ENCODE measurements at regions not wholly inside any gene's neighbourhood (a gene's known extent, or its start where the extent isn't known, plus 50 kb on each side); places are given as distances from the start of the nearest gene placed in this dataset.

- no peak for DNase-seq (ENCODE audit: low read depth in 2 of 2)
Observed at GRCh38 chr11:115665175-115665821, 161.1 kb upstream of the CADM1 start.

DNA sequence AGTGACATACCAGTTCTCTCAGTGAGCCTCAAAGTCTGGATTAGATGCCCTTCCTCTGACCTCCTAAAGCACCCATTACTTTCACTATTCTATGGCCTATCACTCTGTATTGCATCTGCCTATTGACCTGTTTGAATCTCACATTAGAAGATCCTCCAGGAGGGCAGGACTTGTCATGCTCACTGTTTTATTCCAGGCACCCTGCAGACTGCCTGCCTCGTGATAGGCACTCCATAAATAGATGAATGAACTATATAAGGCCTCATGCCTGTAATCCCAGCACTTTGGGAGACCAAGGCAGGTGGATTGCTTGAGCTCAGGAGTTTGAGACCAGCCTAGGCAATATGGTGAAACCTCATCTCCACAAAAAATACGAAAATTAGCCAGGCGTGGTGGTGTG, 160.1 kb upstream of the CADM1 start:
- DNase-seq (ENCODE audit: low read depth in 2 of 2): no peak

DNA sequence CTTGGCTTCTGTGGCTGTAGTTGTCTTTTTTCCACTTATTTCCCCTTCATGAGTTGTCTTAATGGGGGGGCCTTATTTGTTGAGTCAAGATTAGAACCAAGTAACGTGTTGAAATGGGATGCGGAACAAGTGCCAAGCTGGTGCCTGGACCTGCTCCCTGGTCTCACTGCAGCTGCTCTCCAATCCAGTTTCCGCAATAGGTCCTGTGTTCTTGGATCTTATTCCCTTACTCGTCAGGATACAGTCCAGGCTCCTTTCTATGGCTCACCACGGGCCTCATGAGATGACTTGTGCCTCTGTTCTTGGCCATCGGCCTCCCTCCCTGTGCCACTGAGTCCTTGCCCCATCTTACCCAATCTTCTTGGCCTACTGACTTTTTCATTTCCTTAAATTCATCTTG, 159.6 kb upstream of the CADM1 start:
- no peak for DNase-seq (ENCODE audit: low read depth in 2 of 2)

- DNase-seq (ENCODE audit: low read depth in 2 of 2): no peak
Observed at GRCh38 chr11:115660030-115660805, 156.0 kb upstream of the CADM1 start.

GRCh38 chr11:115659061-115659963, 155.1 kb upstream of the CADM1 start:
- no peak for DNase-seq (ENCODE audit: low read depth in 2 of 2)

DNA sequence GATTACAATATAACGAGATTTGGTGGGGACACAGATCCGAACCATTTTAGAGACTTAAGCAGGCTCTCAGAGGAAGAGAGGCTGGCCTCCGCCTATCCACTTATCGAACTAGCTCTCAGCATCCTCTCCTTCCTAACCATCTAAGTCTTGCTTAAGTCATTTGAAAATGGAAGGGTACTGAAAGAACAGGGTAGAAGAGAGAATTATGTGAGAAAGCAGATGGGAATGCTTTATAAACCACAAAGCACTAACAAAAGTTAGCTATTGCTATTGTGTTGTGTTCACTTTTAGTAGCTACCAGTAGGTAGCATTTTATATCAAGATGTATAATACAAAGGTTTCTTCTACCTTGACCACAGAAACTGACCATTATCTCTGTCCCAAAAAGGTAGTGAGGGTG, 153.4 kb upstream of the CADM1 start:
- no peak for DNase-seq (ENCODE audit: low read depth in 2 of 2)

DNA sequence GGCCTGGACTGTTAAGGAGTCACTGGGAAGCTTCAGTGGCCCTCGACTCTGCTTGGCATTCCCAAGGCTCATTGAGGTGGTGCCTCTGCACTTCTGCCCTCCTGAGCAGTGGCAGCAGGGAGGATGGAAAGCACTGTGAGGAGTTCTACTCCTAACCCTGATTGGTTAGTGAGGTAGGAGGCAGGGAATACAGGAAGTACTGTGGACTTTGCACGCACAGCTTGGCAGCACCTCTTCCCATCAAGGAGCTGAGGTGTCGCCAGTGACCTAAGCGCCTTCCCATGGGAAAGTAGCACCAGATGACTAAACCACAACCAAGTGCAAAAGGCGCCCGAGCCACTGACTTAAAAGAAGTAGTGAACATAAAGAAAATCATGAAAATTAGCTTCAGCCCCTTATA, 152.5 kb upstream of the CADM1 start:
- no peak for DNase-seq (ENCODE audit: low read depth in 2 of 2)

GRCh38 chr11:115656041-115656440, 151.8 kb upstream of the CADM1 start:
- no peak for DNase-seq (ENCODE audit: low read depth in 2 of 2)

- DNase-seq (ENCODE audit: low read depth in 2 of 2): no peak
Observed at GRCh38 chr11:115654792-115655191, 150.6 kb upstream of the CADM1 start.

- no peak for DNase-seq (ENCODE audit: low read depth in 2 of 2)
Observed at GRCh38 chr11:115653926-115654325, 149.7 kb upstream of the CADM1 start.

DNA sequence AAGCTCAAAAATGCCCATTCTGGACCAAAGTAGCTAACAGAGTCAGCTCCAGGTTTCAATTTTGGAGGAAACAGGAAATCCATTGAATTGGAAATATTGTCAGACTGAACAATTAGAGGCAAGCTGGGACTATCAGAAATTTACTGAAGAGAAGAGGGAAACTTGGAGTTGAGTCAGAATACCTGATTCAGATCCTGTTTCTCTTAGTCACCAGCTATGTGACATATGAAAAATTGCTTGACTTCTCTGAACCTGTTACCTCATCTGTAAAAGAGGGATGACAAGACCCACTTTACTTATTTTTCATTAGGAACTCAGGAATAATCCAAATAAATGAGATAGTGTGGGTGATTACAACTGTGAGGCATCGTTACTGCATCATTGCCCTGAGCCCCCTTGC, 148.9 kb upstream of the CADM1 start:
- no peak for DNase-seq (ENCODE audit: low read depth in 2 of 2)

DNA sequence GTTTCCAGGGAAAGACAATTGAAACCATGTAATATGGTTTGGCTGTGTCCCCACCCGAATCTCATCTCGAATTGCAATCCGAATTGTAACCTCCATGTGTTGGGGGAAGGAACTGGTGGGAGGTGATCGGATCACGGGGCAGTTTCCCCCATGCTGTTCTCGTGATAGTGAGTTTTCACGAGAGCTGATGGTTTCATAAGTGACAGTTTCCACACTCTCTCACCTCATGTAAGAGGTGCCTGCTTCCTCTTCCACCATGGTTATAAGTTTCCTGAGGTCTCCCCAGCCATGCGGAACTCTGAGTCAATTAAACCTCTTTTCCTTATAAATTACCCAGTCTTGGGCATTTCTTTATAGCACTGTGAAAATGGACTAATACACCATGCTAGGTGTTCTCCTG, 148.3 kb upstream of the CADM1 start:
- DNase-seq (ENCODE audit: low read depth in 2 of 2): no peak

DNA sequence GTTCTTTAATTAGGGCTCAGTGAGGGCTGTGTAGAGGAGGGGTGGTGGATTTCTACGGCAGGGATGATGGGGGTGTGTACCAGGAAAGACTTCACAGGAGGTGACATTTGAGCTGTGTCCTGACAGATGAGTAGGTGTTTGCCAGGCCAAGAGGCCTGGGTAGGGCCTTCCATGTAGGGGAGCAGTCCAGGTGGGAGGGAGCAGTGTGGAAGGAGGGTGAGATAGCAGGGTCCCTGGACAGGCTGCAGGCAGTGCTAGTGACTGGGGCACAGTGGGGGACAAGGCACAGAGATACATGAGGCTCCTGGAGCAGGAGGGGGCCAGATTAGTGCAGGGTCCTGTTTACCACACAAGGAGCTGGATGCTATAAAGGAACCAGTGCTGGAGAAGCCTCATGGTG, 147.9 kb upstream of the CADM1 start:
- no peak for DNase-seq (ENCODE audit: low read depth in 2 of 2)

DNA sequence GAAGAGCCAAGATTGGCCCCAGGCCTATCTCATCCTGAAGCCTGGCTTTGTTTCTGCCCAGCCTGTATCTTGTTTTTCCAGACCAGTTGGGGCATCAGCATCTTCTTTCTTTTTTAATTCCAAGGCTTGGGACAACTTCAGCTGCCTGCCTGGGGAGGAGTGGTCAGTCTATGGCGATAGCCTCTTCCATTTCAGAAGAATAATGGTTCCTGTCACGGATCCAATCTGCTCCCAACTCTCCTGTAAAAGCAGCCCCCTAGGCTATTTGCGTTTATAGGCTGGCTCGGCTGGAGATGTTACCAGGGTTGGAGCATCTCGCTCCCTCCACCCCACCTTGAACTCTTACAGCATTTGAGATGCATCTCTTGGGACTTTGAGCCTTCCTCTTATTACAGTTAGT, 145.2 kb upstream of the CADM1 start:
- DNase-seq (ENCODE audit: low read depth in 2 of 2): no peak

DNA sequence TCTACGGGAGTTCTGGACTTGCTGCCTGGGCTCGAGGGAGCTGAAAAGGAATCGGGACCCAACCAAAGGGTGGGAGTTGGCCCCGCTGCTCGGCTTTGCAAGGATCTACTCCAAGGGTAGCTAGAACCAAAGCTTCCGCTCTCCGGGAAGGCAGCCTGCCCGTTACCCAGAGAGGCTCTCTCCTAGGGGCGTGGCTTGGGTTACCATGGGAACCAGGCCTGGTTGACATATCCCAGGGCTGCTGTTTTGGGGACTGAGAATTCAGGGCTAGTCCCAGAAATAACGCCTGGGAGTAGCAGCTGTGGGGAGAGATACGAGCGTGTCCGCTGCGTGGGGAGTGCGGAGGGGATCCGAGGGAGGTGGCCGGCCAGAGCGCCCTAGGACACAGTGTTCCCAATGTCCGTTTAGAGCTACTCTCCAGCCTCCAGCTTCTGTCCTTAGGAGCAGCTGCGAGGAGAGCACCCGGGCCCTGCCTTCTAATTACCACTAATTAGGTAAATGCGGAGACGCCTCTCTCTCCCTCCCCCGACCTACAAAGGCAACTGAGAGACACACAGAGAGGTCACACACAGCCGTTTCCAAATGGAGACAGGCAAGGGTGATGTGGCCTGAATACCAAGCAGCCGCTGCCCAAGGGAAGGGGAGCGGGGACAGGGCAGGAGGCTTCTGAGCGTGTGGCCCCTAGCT, 141.6 kb upstream of the CADM1 start:
- no peak for DNase-seq (ENCODE audit: low read depth in 2 of 2)

DNA sequence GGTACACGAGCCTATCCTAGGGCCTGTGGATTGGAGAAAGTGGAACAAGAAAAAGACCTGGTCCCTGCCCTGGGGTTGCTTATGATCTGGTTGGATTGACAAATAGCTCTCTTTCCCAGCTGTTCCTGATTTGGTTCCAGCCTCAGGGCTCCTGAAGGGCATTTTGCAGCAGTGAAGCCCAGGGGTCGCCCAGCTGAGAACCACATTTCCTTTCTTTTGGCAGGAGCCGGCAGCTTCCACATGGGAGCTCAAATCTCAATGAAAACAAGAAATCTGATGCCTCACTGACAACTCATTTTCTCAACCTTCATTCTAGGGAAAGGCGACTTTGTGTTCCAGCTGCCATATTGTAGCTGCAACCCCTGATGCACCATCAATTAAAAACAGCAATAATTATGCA, 140.6 kb upstream of the CADM1 start:
- DNase-seq (ENCODE audit: low read depth in 2 of 2): no peak

DNA sequence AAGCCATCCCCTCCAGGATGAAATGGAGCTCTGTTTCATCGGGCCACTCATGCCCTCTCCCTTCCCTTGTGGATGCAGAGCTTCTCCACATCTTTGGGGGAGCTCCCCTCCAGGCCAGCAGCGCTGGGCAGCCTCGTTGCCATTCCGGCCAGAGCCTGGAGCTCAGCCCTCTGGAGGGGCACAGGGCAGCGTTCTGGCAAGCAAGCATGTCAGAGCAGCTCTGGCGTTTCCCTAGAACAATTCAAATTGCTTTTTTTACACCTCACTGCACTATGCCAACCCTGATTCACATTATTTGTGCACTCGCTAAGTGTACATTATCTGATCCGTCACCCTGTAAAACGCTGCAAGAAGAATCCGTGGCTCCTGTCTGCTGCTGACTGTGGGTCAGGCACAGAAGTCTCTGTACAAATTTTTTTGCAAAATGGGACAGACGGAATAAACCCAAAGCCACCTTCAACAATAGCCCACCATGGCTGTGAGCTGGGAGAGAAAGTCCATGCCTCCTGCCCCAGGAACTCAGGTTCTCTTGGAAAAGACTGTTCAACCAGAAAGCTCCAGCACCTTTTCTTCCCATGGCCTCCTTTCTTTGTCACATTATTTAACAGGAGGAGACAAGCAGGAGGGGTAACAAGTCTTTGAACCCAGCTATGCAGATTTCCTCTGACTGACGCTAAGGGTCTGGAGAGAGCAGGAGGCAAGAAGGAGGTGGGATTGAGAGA, 139.5 kb upstream of the CADM1 start:
- DNase-seq (ENCODE audit: low read depth in 2 of 2): no peak

DNA sequence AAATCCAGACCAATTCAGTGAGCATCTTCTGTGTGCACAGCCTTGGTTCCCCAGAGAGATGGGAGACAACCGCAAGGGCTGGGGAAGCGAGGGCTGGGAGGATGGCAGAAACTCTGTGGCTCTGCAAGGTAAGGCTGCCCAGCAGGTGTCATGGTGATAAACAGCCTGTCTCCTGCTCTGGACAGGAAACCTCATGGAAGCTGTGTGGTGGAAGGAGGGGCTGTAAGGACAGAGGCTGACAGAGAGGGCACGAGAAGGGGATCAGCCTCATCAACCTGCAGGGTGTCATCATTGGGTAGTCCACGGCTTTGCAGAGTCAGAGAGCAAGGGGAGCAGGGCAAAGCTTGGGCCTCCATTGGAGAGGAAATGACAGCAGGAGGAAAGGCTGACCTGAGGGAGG, 138.4 kb upstream of the CADM1 start:
- DNase-seq (ENCODE audit: low read depth in 2 of 2): no peak

DNA sequence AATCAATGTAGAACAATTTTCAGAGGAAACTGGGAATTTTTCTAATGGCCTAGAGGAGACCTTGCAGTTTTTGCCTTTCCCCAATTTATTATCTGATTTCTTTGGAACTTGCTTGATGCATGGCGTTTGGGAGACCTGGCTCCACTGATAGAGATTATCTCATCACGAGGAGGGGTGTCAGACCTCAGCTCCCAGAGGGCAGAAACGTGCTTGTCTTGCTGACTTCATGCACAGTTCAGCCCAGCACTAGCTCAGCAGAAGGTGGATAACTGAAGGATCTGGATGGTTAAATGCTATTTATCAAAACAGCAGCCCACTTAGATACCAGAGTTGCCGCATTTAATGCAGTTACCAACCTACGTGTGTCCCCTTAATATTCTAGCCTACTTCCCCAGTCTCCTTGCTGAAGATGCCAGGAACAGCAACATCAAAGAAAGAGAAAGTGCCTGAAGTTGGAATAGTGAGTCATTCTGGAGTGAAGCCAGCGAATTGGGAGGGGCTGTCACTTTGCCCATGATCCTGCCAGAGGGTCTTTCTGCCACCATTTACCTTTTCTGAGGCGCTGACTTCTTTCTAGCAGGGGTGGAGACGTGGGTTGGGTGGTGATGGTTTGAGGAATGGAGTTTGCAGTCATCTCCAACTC, 133.5 kb upstream of the CADM1 start:
- no peak for DNase-seq (ENCODE audit: low read depth in 2 of 2)

DNA sequence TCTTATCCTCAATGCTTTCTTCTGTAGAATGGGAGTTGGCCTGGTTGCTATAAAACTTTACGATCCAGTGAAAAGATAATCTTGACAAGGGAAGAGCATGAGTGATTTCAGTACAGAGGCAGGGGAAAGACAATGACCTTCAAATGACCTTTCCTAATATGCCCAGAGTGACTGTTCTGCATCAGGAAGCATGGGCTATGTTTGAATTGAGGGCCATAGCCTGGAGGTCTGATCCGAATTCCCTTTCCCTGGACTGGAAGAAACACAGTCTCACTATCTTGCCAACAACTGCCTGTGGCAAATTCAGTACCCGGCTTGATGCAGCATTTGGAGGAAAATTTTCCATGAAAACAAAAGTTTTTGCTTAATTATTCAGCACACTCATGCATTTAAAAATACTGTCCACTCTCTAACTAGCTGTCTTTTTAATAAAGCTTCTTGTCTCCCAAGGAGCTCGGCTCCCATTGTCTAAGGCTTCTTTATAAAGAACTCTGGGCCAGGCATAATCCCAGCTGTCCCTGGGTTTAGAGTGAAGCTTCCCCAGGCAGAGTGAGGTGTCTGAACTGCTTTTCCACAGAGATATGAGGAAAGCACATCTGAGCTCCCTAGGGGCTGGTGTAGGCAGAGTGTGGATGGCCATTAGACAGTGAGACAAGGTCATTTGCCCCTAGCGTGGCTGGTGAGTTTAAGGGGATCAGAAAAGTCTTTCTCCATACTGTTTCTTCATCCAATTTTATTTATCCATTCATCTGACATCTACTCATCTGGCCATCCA, 132.7 kb upstream of the CADM1 start:
- DNase-seq (ENCODE audit: low read depth in 2 of 2): no peak

All from activated CD4-positive, alpha-beta T cell treated with anti-CD3 and anti-CD28 coated beads for 24 hours (primary cell).